ENCODE measurements at regions not wholly inside any gene's neighbourhood (a gene's known extent, or its start where the extent isn't known, plus 50 kb on each side); places are given as distances from the start of the nearest gene placed in this dataset.

DNA sequence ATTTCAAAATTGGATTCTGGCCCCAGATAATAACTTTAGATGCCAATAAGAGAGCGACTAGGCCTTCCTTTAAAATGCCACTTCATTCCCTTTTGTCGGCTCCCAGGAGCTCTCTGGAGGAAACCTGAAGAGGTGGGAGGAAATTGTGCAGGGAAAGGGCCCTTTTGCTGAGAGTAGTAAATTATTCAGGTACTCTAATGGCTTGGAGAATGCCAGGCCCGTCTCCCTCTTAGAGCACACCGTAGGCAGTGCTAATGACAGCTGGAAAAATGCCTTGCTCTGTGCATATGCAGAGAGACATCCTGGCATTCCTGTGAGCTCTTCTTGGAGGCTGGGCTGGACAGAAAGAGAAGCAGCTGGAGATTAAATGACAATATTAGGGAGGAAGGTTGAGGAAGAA, 115.0 kb upstream of the RPH3A start:
- TF ChIP-seq POLR2AphosphoS5 (IDR thresholded peaks at IDR 0.05) (no peak), POLR2A (IDR thresholded peaks at IDR 0.05) (no peak), EP300 (IDR thresholded peaks at IDR 0.05; ENCODE audit: low read depth) (no peak)
- TF ChIP-seq, protein P1, sequence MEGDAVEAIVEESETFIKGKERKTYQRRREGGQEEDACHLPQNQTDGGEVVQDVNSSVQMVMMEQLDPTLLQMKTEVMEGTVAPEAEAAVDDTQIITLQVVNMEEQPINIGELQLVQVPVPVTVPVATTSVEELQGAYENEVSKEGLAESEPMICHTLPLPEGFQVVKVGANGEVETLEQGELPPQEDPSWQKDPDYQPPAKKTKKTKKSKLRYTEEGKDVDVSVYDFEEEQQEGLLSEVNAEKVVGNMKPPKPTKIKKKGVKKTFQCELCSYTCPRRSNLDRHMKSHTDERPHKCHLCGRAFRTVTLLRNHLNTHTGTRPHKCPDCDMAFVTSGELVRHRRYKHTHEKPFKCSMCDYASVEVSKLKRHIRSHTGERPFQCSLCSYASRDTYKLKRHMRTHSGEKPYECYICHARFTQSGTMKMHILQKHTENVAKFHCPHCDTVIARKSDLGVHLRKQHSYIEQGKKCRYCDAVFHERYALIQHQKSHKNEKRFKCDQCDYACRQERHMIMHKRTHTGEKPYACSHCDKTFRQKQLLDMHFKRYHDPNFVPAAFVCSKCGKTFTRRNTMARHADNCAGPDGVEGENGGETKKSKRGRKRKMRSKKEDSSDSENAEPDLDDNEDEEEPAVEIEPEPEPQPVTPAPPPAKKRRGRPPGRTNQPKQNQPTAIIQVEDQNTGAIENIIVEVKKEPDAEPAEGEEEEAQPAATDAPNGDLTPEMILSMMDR (IDR thresholded peaks at IDR 0.05) = no peak
